ENCODE measurements at regions not wholly inside any gene's neighbourhood (a gene's known extent, or its start where the extent isn't known, plus 50 kb on each side); places are given as distances from the start of the nearest gene placed in this dataset.

DNA sequence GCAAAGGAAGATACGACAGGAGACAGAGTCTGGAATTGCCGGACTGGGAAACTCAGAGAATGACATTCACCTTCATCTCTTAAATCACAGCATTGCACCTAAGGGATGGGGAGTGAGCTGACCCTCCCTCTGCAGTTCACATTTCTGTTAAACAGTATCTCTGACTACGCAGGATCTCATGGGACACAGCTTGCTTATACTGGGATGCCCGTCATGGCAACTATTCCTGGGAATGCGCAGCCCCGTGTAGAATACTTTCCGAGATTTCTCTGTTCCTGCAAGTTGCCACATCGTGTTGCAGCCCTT, 232.5 kb upstream of the HES1 start:
- no peaks in the 10 kb centered on the region for H3K27me3 ChIP-seq
- no peak for DNase-seq (ENCODE audit: extremely low spot score)
- H3K4me3 ChIP-seq = no peak overlapping the region
- peaks cover 0 to 11% (median 0%) of the 10 kb centered on the region in 4 donors for H3K9me3 ChIP-seq
- WGBS = 98% methylated on average over 8 of the region's 8 CpGs
- H3K27ac ChIP-seq (replicated peaks in 1 of 4) = no peak overlapping the region
- no peaks in the 10 kb centered on the region for H3K36me3 ChIP-seq
- no peak for TF ChIP-seq POLR2AphosphoS5 (IDR thresholded peaks at IDR 0.05)
- no peak for TF ChIP-seq EP300 (IDR thresholded peaks at IDR 0.05)
- TF ChIP-seq, protein P1, sequence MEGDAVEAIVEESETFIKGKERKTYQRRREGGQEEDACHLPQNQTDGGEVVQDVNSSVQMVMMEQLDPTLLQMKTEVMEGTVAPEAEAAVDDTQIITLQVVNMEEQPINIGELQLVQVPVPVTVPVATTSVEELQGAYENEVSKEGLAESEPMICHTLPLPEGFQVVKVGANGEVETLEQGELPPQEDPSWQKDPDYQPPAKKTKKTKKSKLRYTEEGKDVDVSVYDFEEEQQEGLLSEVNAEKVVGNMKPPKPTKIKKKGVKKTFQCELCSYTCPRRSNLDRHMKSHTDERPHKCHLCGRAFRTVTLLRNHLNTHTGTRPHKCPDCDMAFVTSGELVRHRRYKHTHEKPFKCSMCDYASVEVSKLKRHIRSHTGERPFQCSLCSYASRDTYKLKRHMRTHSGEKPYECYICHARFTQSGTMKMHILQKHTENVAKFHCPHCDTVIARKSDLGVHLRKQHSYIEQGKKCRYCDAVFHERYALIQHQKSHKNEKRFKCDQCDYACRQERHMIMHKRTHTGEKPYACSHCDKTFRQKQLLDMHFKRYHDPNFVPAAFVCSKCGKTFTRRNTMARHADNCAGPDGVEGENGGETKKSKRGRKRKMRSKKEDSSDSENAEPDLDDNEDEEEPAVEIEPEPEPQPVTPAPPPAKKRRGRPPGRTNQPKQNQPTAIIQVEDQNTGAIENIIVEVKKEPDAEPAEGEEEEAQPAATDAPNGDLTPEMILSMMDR (IDR thresholded peaks at IDR 0.05) = no peak
- TF ChIP-seq POLR2A (IDR thresholded peaks at IDR 0.05; ENCODE audit: low read depth) = no peak
- intact Hi-C loops (cut with DNase I) = no loop called here
- peaks cover 0 to 5% (median 0%) of the 10 kb centered on the region in 4 donors for H3K4me1 ChIP-seq

DNA sequence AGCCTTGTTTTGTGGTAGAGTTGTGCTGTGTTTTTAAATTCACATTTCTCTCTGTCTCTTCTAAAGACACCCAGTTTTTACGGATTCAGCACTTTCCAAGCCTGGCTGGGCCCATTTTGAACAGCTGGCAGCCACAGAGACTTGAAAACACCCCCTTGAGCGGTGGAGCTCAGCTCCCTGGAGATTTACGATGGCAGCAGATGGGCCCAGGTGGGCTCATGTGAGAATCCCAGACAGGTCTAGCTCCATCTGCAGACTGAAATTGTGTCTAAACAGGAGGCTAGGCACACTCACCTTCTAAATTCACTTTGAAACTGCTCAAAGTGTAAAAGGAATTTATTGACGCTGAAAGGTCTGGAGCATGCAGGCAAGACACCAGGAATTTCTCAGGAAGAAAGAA, 232.0 kb upstream of the HES1 start:
- H3K27ac ChIP-seq (replicated peaks in 1 of 4) = no peak overlapping the region
- peaks cover 0 to 5% (median 0%) of the 10 kb centered on the region in 4 donors for H3K4me1 ChIP-seq
- peaks cover 0 to 11% (median 0%) of the 10 kb centered on the region in 4 donors for H3K9me3 ChIP-seq
- no peak overlapping the region for H3K4me3 ChIP-seq
- 88% methylated on average over 4 of the region's 4 CpGs for WGBS
- H3K27me3 ChIP-seq = no peaks in the 10 kb centered on the region
- TF ChIP-seq POLR2A (IDR thresholded peaks at IDR 0.05; ENCODE audit: low read depth) = no peak
- TF ChIP-seq POLR2AphosphoS5 (IDR thresholded peaks at IDR 0.05) = no peak
- TF ChIP-seq, protein P1 (IDR thresholded peaks at IDR 0.05) = no peak
- no peak for TF ChIP-seq EP300 (IDR thresholded peaks at IDR 0.05)
- no peaks in the 10 kb centered on the region for H3K36me3 ChIP-seq
- intact Hi-C loops (cut with DNase I) = no loop called here
- no peak for DNase-seq (ENCODE audit: extremely low spot score)

DNA sequence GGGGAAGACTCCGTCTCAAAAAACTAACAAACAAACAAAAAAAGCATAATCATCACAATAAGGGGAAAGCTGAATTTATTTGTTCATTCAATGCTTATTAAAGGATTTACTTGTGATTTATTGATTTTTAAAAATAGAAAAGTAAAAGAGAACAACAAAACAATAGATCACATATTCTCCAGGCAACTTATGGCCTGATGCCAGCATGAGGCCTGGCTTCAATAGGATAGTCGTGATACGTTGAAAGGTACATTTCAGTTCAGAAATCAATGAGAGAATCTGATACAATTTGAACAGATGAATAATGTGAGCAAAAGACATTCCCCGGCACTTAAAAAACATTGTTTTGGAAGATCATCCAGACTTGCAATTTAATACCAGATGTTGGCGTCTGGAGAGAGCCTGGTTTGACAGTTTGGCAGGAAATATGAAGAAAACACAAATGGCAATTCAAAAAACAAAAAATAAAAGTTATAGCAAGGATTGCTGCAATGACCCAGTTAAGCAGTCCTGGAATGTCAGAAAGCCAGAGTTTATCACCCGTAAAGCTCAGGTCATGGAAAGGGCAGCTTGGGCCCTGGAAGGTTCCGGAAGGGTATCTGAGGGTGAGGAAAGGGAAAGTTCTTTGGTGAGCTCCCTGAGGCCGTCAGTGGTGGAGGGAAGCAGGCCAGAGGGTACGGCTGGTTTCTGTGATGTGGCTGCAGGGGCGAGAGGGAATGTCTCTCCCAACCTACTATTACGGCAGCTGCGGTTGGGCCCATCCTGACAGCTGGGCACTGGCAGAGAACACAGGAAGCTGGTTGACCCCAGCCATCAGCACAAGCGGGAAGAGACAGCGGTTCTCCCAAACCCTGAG, 230.2 kb upstream of the HES1 start:
- H3K27ac ChIP-seq (replicated peaks in 1 of 4) = no peak overlapping the region
- 84% methylated on average over 14 of the region's 14 CpGs for WGBS
- H3K9me3 ChIP-seq = peaks cover 0 to 10% (median 0%) of the 10 kb centered on the region in 4 donors
- no peak for DNase-seq (ENCODE audit: extremely low spot score)
- H3K27me3 ChIP-seq = no peaks in the 10 kb centered on the region
- TF ChIP-seq, protein P1 (IDR thresholded peaks at IDR 0.05) = no peak
- TF ChIP-seq EP300 (IDR thresholded peaks at IDR 0.05) (no peak), POLR2A (IDR thresholded peaks at IDR 0.05; ENCODE audit: low read depth) (no peak), POLR2AphosphoS5 (IDR thresholded peaks at IDR 0.05) (no peak)
- H3K36me3 ChIP-seq = no peaks in the 10 kb centered on the region
- peaks cover 0 to 6% (median 2%) of the 10 kb centered on the region in 4 donors for H3K4me1 ChIP-seq
- intact Hi-C loops (cut with DNase I) = no loop called here
- H3K4me3 ChIP-seq = no peak overlapping the region

DNA sequence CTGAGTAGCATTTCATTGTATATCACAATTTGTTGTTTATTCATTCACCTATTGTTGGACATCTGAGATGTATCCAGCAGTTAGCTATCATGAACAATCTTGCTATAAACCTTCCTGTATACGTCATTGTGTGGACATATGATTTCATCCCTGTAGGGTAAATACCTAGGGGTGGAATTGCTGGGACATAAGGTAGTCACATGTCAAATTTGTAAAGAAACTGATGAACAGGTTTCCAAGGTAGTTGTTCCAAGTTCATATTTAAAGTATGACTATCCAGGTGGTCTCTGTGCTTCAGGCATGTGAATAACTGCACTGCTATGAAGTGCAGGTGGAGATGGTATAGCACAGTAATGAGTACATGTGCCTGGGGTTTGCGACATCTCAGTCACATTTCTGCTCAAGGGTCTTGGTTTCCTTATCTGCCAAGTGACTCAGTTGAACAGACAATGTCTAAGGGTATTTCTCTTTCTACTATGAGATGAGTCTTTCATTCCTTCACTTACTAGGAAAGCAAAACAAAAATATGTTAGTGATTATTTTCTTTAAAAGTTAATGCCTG, 229.0 kb upstream of the HES1 start:
- Histone ChIP-seq H3K36me3 (no peaks in the 10 kb centered on the region), H3K9me3 (peaks cover 0 to 5% (median 0%) of the 10 kb centered on the region in 4 donors), H3K27ac (replicated peaks in 1 of 4) (no peak overlapping the region), H3K4me3 (no peak overlapping the region), H3K27me3 (no peaks in the 10 kb centered on the region), H3K4me1 (peaks cover 0 to 17% (median 7%) of the 10 kb centered on the region in 4 donors)
- 96% methylated on average over 2 of the region's 2 CpGs for WGBS
- no peak for DNase-seq (ENCODE audit: extremely low spot score)
- intact Hi-C loops (cut with DNase I) = no loop called here
- TF ChIP-seq, protein P1 (IDR thresholded peaks at IDR 0.05) = no peak
- TF ChIP-seq POLR2A (IDR thresholded peaks at IDR 0.05; ENCODE audit: low read depth) (no peak), EP300 (IDR thresholded peaks at IDR 0.05) (no peak), POLR2AphosphoS5 (IDR thresholded peaks at IDR 0.05) (no peak)
